ENCODE measurements at regions not wholly inside any gene's neighbourhood (a gene's known extent, or its start where the extent isn't known, plus 50 kb on each side); places are given as distances from the start of the nearest gene placed in this dataset.

GRCh38 chr3:177589911-177590381 is 392.7 kb upstream of the TBL1XR1 start:
- TF ChIP-seq CTCF (IDR thresholded peaks at IDR 0.05) (no peak), NFYB (CRISPR knock-in tag; conservative IDR thresholded peaks at IDR 0.05; ENCODE audit: low read depth) (no peak)
